ENCODE measurements at regions not wholly inside any gene's neighbourhood (a gene's known extent, or its start where the extent isn't known, plus 50 kb on each side); places are given as distances from the start of the nearest gene placed in this dataset.

- no peak for DNase-seq (ENCODE audit: low spot score)
These were observed 230.2 kb downstream of the IRX1 start for GRCh38 chr5:3825531-3826451.

GRCh38 chr5:3827624-3828023, 232.0 kb downstream of the IRX1 start:
- DNase-seq (ENCODE audit: low spot score) = no peak

DNA sequence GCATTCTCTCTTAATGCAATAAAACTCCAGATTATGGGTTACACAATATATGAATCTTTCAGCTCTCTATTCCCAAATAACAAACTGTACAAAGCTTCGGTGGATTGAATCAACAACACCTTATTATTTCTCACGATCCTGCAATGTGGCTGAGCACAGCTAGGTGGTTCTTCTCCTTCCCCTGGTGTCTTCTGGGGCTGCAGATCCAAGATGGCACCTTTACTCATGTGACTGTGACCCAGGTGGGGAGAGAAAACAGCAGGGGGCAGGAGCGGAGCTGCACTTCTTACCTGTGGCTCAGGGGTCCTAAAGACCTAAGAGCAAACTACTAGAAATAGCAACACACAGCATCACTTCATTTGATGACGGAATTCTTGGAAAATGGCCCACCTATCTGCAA, 233.1 kb downstream of the IRX1 start:
- no peak for DNase-seq (ENCODE audit: low spot score)

DNA sequence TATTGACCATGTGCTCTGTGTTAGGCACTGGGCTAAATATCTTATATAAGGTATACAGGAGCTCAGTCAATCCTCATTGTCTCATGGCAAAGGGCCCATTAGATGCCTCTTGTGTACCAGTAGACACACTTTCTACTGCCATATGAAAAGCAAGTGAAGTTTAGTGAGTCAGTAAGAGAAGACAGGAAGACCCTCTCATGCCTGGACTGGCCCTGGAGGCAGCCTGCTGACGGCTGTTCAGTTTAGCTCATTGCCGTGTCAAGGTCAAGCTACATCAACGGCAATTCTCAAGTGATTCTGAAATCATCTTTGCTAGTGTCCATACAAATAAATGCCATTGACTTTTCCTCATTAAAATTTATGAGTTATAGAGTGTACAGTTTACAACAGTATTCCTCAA, 237.9 kb downstream of the IRX1 start:
- no peak for DNase-seq (ENCODE audit: low spot score)

- DNase-seq (ENCODE audit: low spot score) = no peak
These were observed 240.2 kb downstream of the IRX1 start for GRCh38 chr5:3835811-3836210.

DNA sequence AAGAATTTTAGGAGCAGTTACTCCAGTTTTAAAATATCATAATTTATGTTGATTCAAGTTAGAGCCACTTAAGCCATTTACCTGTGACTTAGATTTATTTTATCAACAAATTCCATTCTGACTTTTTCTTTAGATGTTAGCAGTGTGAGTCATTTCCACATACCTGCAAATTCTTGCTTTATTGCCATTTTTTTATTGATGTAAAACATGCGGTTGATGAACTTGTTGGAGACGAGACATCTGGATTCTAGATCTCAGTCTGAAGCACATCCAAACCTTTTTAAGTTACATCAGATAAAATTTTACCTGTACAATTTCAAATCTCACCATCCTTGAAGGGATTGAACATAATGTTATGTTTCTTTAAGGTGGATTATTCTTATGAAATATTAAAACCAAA, 240.9 kb downstream of the IRX1 start:
- no peak for DNase-seq (ENCODE audit: low spot score)

GRCh38 chr5:3837506-3837905, 241.9 kb downstream of the IRX1 start:
- DNase-seq (ENCODE audit: low spot score) = no peak

GRCh38 chr5:3839151-3839550, 243.5 kb downstream of the IRX1 start:
- DNase-seq (ENCODE audit: low spot score) = no peak

DNA sequence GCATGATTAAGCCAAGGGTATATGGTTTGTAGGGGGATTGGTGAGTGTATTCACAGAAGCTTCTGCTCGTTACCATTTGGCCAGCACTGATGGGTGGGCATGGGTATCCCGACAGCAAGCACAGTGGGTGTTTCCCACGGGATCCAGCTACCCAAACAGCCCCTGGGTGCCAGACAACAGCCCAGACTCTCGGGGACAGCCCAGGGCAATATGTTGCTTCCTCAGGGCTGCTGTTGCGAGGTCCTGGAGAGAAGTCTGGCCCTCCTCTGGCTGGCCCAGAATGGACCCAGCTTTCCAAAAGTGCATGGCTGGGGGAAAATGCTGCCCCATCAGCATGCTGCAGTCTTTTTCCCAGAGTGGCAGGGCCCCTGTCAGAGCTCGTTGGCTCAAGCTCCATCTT, 247.0 kb downstream of the IRX1 start:
- no peak for DNase-seq (ENCODE audit: low spot score)

- DNase-seq (ENCODE audit: low spot score) = no peak
These were observed 248.1 kb downstream of the IRX1 start for GRCh38 chr5:3843706-3844105.

- no peak for DNase-seq (ENCODE audit: low spot score)
These were observed 248.6 kb downstream of the IRX1 start for GRCh38 chr5:3844266-3844665.

DNA sequence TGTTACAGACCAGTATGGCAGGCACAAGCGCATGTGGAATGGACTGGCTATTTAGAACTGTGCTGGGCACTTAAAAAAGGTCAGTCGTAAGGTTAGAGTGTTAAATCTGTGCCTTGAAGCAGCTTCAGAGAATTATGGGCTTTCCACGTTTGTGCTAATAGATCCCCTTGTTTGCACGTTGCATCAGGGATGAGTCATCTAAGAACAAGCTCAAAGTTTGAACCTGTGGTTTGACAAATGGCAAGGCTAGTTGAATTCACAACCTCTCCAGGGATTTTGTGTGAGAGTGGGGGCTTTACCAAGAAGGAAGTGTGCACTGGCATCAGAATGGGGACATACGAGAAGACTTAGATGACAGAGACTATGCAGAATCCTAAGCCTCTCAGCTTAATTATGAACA, 249.6 kb downstream of the IRX1 start:
- DNase-seq (ENCODE audit: low spot score) = no peak

GRCh38 chr5:3852161-3852916, 256.7 kb downstream of the IRX1 start:
- no peak for DNase-seq (ENCODE audit: low spot score)

GRCh38 chr5:3853362-3853761, 257.7 kb downstream of the IRX1 start:
- DNase-seq (ENCODE audit: low spot score) = no peak

- DNase-seq (ENCODE audit: low spot score) = no peak
These were observed 258.7 kb downstream of the IRX1 start for GRCh38 chr5:3854188-3854821.

DNA sequence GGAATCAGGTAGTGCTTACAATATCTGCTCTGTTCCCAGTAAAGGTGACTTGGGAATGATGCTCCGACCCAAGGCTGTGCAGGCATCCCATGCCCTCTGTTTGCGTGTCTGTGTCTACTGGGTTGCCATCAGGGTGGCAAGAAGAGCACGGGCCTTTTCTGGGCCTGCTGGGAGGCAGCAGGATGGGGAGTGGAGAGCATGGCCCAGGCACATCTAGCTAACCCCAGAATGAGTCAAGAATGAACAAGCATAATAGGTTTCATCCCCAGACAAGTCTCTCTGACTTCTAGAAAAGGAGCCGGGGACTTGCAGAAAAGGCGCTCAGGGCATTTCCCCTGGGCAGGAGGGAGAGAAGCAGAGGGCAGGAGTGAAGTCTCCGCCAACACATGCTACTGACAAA, 260.4 kb downstream of the IRX1 start:
- DNase-seq (ENCODE audit: low spot score) = no peak

- DNase-seq (ENCODE audit: low spot score) = no peak
These were observed 262.9 kb downstream of the IRX1 start for GRCh38 chr5:3858524-3858923.

DNA sequence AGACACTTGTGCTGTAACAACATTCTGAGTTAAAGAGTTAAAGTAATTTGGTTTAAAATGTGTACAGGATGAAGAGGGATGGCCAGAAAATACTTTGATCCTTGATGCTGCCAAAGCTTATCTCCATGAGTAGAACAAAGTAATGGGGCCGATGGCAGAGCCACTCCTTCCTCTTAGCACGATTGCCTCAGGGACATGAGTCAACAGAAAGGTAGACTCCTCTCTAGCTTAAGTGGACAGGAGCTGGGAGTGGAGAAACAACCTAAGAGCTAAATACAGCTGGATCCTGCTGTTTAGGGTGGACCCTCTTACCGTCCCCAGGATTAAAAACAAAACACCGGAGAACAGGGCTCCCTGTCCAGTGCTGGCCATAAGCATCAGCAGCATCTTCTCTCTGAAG, 267.3 kb downstream of the IRX1 start:
- DNase-seq (ENCODE audit: low spot score) = no peak

GRCh38 chr5:3875144-3875543, 279.5 kb downstream of the IRX1 start:
- no peak for DNase-seq (ENCODE audit: low spot score)

GRCh38 chr5:3878267-3878666, 282.6 kb downstream of the IRX1 start:
- DNase-seq (ENCODE audit: low spot score) = no peak

- DNase-seq (ENCODE audit: low spot score) = no peak
These were observed 287.4 kb downstream of the IRX1 start for GRCh38 chr5:3883040-3883439.

DNA sequence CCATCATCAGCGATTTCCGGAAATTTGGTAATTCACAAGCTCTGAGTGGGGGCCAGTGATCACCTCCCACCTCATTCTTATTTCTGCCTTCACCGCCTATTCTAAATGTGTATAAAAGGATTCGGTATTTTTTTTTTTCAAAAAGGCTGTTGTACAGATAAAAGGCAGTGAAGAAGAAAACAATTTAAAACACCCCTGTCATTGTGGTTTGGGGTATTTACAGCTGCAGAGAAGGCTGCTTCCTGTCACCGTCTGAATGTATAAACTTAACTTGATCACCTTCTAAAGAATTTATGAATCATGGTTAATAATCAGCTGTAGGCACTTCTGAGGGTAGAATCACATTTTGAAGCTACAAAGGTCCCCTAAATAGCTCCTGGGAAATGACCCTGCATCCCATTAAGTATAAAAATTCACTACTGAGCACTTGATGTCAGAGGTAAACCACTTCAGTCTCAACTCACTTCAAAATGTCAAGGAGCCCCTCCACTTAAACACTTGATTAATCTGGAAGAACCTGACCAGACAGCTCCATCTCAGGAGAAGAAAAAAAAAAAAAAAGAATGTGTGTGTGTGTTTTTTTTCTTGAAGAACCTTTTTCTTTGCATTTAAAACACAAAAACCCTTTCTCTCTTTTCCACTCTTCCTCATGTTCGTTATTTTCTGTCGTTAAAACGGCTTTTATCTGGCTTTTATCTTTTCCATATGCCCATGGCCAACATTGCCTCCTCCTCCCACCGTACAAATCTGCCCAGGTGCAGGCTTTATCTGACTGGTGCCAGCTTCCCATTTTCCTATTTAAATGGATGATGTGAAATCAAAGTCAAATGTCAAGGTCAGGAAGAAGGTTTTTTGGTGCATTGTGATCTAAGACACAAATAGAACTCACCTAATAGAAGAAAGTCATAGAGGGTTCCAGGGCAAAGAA, 291.2 kb downstream of the IRX1 start:
- DNase-seq (ENCODE audit: low spot score) = no peak

Measured in AG08395 (cell line).